Heart left ventricle (tissue), 16 donors: ENCODE measurements at regions not wholly inside any gene's neighbourhood (a gene's known extent, or its start where the extent isn't known, plus 50 kb on each side); places are given as distances from the start of the nearest gene placed in this dataset.

Experiments used
- ATAC-seq, 4 donors: fragments of 200-7000 bp; cut with Tn5 transposase; one replicate each; pipeline ENCODE4 v1.9.1; 2020 to 2022; ENCODE audit warnings: moderate library complexity in 4 of 4, mild to moderate bottlenecking in 3 of 4, moderate number of reproducible peaks in 1 of 4
- DNase-seq, 5 donors: peaks; one replicate each; pipeline ENCODE4 v3.0.0-alpha.2; 2020
- H3K27ac ChIP-seq, 12 donors: fragments of 200-600 bp; sonication (generic) in 4 of 12; one replicate each; pipeline versions ENCODE4 v1.5.0 to v1.8.0; 2016 to 2022; ENCODE audit warnings: mild to moderate bottlenecking in 2 of 12
- H3K27me3 ChIP-seq, 9 donors: fragments of 200-600 bp; sonication (generic) in 2 of 9; one replicate each; pipeline versions ENCODE4 v1.5.1 to v1.8.0; 2016 to 2022; ENCODE audit warnings: mild to moderate bottlenecking in 3 of 9
- H3K36me3 ChIP-seq, 9 donors: fragments of 200-600 bp; sonication (generic) in 2 of 9; one replicate each; pipeline versions ENCODE4 v1.5.0 to v1.8.0; 2018 to 2022; ENCODE audit warnings: mild to moderate bottlenecking in 2 of 9
- H3K4me1 ChIP-seq, 12 donors: fragments of 200-600 bp; sonication (generic) in 4 of 12; one replicate each; pipeline versions ENCODE4 v1.5.0 to v1.8.0; 2016 to 2022; ENCODE audit warnings: mild to moderate bottlenecking in 3 of 12
- H3K4me3 ChIP-seq, 12 donors: fragments of 200-600 bp; sonication (generic) in 4 of 12; one replicate each; pipeline versions ENCODE4 v1.5.0 to v1.8.0; 2017 to 2022; ENCODE audit warnings: mild to moderate bottlenecking in 9 of 12, moderate library complexity in 4 of 12
- H3K9me3 ChIP-seq, 12 donors: fragments of 200-600 bp; sonication (generic) in 4 of 12; one replicate each; pipeline versions ENCODE4 v1.5.0 to v1.8.0; 2016 to 2022; ENCODE audit warnings: mild to moderate bottlenecking in 1 of 12
- POLR2A ChIP-seq, 2 donors: fragments of 450-650 bp; IDR thresholded peaks; one replicate each; pipeline ENCODE4 v1.6.1; 2017; ENCODE audit warnings: antibody characterized with exemption in 2 of 2, mild to moderate bottlenecking in 2 of 2, moderate library complexity in 2 of 2
- WGBS, 4 donors: extraction: QIAGEN DNeasy Blood & Tissue Kit in 2 of 4; methylation state at CpG; one replicate each; pipeline versions ENCODE4 v1.1.5 to v1.1.7; 2013 to 2018; 5-methylcytosine and 5-hydroxymethylcytosine counted together
- intact Hi-C, 10 donors: fragments of 100-400 bp; cut with DNase I; formaldehyde crosslinking; loops; one replicate each; pipeline versions ENCODE4 v1.11.1 to v1.14.2; 2022
- TF ChIP-seq, protein P1 (sequence below), 12 donors: fragments of 200-600 bp; sonication (generic) in 4 of 12; IDR thresholded peaks; one replicate each; pipeline versions ENCODE4 v1.5.0 to v1.8.0; 2018 to 2022; ENCODE audit warnings: antibody characterized with exemption in 12 of 12, mild to moderate bottlenecking in 5 of 12
- donor health status: ischemic (EF 13 %, LVEDD 7.1; RV severe dilation, severe dysfunction).
- donor health status: healthy with polysubstance abuse.
- donor health status: DM: no; HTN: yes; CAD: no.
- donor health status: DM: no; HTN: no; CAD: no.
- donor health status: ischemic (EF 25% LVEDD 6.9; RV normal size, moderate dysfunction).
- donor health status: ischemic (EF 25% LVEDD 5.7; RV mildly dilated, moderate dysfunction).
- donor health status: healthy.
- donor health status: DM: yes; HTN: yes; CAD: no.
- donor health status: ischemic (EF 35%, LVEDD 5.7; RV mildly dilated, moderate dysfunction).
- donor health status: nonischemic (EF 11% LVEDD 7.7; RV severe dilation, severe dysfunction).
- donor health status: DM: yes; HTN: yes; CAD: no.
- donor health status: PGD.
- donor health status: ischemic (EF 29% LVEDD 5.4; RV normal size, mild dysfunction).
- donor health status: nonischemic (EF 23%, LVEDD 6.1; RV moderate dilation, normal function).

DNA sequence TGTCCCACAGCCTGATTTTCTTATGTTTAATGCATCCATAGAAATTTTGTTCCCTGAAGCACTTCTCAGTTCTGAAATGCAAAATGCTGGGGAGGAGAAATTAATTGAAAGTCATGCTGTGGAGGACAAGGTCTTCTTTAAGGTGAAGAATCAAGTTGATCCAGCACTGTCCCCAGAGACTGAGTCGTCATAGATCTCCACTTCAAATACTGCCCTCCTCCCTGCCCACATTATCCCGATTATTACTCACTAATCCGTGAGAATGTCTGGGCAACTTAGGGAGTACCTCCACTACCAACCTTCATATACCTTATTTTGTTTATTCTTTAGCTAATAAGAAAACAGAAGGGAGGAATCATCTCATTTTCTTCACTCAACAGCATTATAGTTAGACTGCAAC, 70.0 kb upstream of the FMN2 start:
- no peak overlapping the region for H3K4me3 ChIP-seq
- TF ChIP-seq, protein P1, sequence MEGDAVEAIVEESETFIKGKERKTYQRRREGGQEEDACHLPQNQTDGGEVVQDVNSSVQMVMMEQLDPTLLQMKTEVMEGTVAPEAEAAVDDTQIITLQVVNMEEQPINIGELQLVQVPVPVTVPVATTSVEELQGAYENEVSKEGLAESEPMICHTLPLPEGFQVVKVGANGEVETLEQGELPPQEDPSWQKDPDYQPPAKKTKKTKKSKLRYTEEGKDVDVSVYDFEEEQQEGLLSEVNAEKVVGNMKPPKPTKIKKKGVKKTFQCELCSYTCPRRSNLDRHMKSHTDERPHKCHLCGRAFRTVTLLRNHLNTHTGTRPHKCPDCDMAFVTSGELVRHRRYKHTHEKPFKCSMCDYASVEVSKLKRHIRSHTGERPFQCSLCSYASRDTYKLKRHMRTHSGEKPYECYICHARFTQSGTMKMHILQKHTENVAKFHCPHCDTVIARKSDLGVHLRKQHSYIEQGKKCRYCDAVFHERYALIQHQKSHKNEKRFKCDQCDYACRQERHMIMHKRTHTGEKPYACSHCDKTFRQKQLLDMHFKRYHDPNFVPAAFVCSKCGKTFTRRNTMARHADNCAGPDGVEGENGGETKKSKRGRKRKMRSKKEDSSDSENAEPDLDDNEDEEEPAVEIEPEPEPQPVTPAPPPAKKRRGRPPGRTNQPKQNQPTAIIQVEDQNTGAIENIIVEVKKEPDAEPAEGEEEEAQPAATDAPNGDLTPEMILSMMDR (IDR thresholded peaks at IDR 0.05) = no peak
- no peak for TF ChIP-seq POLR2A (IDR thresholded peaks at IDR 0.05)
- no peaks in the 10 kb centered on the region for H3K4me1 ChIP-seq
- H3K36me3 ChIP-seq = no peaks in the 10 kb centered on the region
- WGBS, 4 donors = 59 to 76% (median 72%) methylated on average over 3 of the region's 3 CpGs
- intact Hi-C loops = no loop called here
- no peak overlapping the region for H3K27ac ChIP-seq
- DNase-seq (no peak), ATAC-seq (no peak)
- peaks cover 0 to 19% (median 6%) of the 10 kb centered on the region in 12 donors for H3K9me3 ChIP-seq
- peaks cover 0 to 4% (median 0%) of the 10 kb centered on the region in 9 donors for H3K27me3 ChIP-seq

DNA sequence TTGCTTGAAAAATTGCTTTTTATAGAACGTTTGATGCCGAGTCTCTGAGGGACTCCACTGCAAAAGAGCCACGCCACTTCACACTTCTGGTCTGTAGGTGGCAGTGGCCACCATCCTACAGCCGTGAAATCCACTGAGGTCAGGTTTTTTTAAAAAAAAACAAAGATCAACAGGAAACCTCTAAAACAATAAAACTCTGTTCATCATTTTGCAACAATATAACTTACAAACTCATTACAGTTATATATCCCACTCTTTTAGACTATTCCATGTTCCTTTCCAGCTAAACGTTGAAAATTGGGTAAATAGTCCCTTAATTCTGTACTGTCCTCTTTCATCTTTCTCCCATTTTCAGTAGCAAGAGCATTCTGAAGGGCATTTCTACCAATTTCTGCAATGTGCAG, 64.6 kb upstream of the FMN2 start:
- intact Hi-C loops = loop anchor here in 9 of 10 donors (1.0 to 5.0 kb wide), 4 partner anchors 120 to 665 kb away; no protein-coding TSS in a partner anchor
- no peaks in the 10 kb centered on the region for H3K36me3 ChIP-seq
- no peak for TF ChIP-seq POLR2A (IDR thresholded peaks at IDR 0.05)
- TF ChIP-seq, protein P1 (IDR thresholded peaks at IDR 0.05) = peak; percentile 61 to 84 (median 75)
- no peaks in the 10 kb centered on the region for H3K9me3 ChIP-seq
- ATAC-seq (no peak), DNase-seq (no peak)
- H3K4me1 ChIP-seq = no peaks in the 10 kb centered on the region
- 5 to 10% (median 8%) methylated on average over 5 of the region's 5 CpGs for WGBS, 4 donors
- H3K27ac ChIP-seq = no peak overlapping the region
- no peak overlapping the region for H3K4me3 ChIP-seq
- peaks cover 0 to 8% (median 0%) of the 10 kb centered on the region in 9 donors for H3K27me3 ChIP-seq

DNA sequence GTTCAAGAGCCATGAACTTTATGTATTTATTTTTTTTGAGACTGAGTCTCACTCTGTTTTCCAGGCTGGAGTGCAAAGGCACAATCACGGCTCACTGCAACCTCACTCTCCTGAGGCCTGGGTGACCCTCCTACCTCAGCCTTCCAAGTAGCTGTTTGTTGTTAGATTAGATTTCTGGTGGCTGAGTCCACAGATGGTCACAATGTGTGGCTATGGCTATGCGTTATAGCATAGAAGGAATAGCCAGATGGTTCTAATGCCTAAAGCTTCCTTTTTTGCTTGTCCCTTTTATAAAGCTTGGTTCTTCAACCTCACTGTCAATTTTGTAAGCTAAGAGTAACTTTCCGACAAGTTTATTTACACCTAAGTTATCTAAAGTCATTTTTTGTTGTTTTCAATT, 62.3 kb upstream of the FMN2 start:
- WGBS, 4 donors = 66 to 83% (median 71%) methylated on average over 3 of the region's 3 CpGs
- Histone ChIP-seq H3K9me3 (no peaks in the 10 kb centered on the region), H3K27ac (no peak overlapping the region), H3K36me3 (no peaks in the 10 kb centered on the region), H3K27me3 (peaks cover 0 to 8% (median 0%) of the 10 kb centered on the region in 9 donors), H3K4me1 (no peaks in the 10 kb centered on the region), H3K4me3 (no peak overlapping the region)
- intact Hi-C loops = loop anchor here in 8 of 10 donors (5.0 kb wide), 3 partner anchors 118 to 663 kb away; no protein-coding TSS in a partner anchor
- no peak for ATAC-seq
- TF ChIP-seq, protein P1 (IDR thresholded peaks at IDR 0.05) = no peak
- no peak for TF ChIP-seq POLR2A (IDR thresholded peaks at IDR 0.05)
- no peak for DNase-seq

DNA sequence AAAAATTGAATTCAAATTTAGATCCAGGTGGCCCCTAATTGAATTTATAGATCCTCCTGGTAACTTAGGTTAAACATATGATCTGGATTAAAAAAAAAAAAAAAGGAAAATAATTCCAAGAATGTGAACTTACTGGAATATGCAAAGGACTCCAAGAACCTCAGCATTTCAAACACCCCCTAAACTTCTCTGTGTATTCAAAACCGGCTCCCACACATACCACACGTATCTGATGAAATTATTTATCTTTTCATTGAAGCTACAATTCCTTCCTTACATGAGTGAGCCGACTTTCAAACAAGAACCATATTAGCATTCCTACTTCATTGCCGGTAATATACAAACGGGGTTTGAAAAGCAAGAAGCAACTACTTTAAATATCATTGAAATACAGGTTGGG, 61.4 kb upstream of the FMN2 start:
- Histone ChIP-seq H3K27ac (no peak overlapping the region), H3K4me3 (no peak overlapping the region), H3K36me3 (no peaks in the 10 kb centered on the region), H3K27me3 (peaks cover 0 to 8% (median 0%) of the 10 kb centered on the region in 9 donors), H3K9me3 (no peaks in the 10 kb centered on the region), H3K4me1 (no peaks in the 10 kb centered on the region)
- no peak for ATAC-seq
- TF ChIP-seq POLR2A (IDR thresholded peaks at IDR 0.05) = no peak
- TF ChIP-seq, protein P1 (IDR thresholded peaks at IDR 0.05) = no peak
- WGBS, 4 donors = 76 to 85% (median 80%) methylated on average over 5 of the region's 5 CpGs
- intact Hi-C loops = loop anchor here in 1 of 10 donors (10.0 kb wide), 1 partner anchor 115 kb away; no protein-coding TSS in a partner anchor
- DNase-seq = no peak
